Left ventricle myocardium superior (tissue), 1 donor: ENCODE measurements at regions not wholly inside any gene's neighbourhood (a gene's known extent, or its start where the extent isn't known, plus 50 kb on each side); places are given as distances from the start of the nearest gene placed in this dataset.

Source experiments
- ATAC-seq: fragments of 200-7000 bp; cut with Tn5 transposase; one replicate; pipeline ENCODE4 v1.9.1; 2020; ENCODE audit warnings: mild to moderate bottlenecking, moderate library complexity
- DNase-seq: peaks from one replicate; pipeline ENCODE4 v3.0.0-alpha.2; 2020
- intact Hi-C: fragments of 100-400 bp; cut with micrococcal nuclease; formaldehyde crosslinking; loops from one replicate; pipeline ENCODE4 v1.11.0; 2022
- donor health status: DM: no; HTN: yes; CAD: no; lungs with severe emphysema.

GRCh38 chr9:71249729-71250317, 128.4 kb upstream of the TRPM3 start:
- DNase-seq (no peak), ATAC-seq (peak; percentile 35)
- intact Hi-C loops = loop anchor here (5.0 to 10.0 kb wide), 2 partner anchors 325 to 608 kb away; no protein-coding TSS in a partner anchor

GRCh38 chr9:71245651-71246050, 124.2 kb upstream of the TRPM3 start:
- intact Hi-C loops = loop anchor here (5.0 to 10.0 kb wide), 2 partner anchors 321 to 603 kb away; no protein-coding TSS in a partner anchor
- ATAC-seq = no peak

GRCh38 chr9:71243951-71244350, 122.5 kb upstream of the TRPM3 start:
- ATAC-seq (no peak), DNase-seq (no peak)
- intact Hi-C loops = loop anchor here (10.0 kb wide), 1 partner anchor 319 kb away; no protein-coding TSS in a partner anchor

More at GRCh38 chr9:71245651-71246050, 124.2 kb upstream of the TRPM3 start:
- DNase-seq = no peak

GRCh38 chr9:71242081-71242480, 120.7 kb upstream of the TRPM3 start:
- DNase-seq (no peak), ATAC-seq (no peak)
- intact Hi-C loops = loop anchor here (10.0 kb wide), 1 partner anchor 317 kb away; no protein-coding TSS in a partner anchor

- no peak for ATAC-seq
- intact Hi-C loops = no loop called here
- no peak for DNase-seq
Measured at GRCh38 chr9:71237051-71237450, 115.6 kb upstream of the TRPM3 start.

GRCh38 chr9:71233646-71234045, 112.2 kb upstream of the TRPM3 start:
- no peak for DNase-seq
- intact Hi-C loops = no loop called here

GRCh38 chr9:71223953-71224538, 102.6 kb upstream of the TRPM3 start:
- intact Hi-C loops = no loop called here
- no peak for DNase-seq
- no peak for ATAC-seq

More at GRCh38 chr9:71233646-71234045, 112.2 kb upstream of the TRPM3 start:
- no peak for ATAC-seq

GRCh38 chr9:71218774-71219173, 97.4 kb upstream of the TRPM3 start:
- DNase-seq (no peak), ATAC-seq (no peak)
- intact Hi-C loops = no loop called here

GRCh38 chr9:71213633-71214032, 92.2 kb upstream of the TRPM3 start:
- DNase-seq (no peak), ATAC-seq (no peak)
- intact Hi-C loops = no loop called here

GRCh38 chr9:71210326-71210725, 88.9 kb upstream of the TRPM3 start:
- DNase-seq (no peak), ATAC-seq (no peak)
- intact Hi-C loops = no loop called here

- intact Hi-C loops = no loop called here
- ATAC-seq = no peak
- no peak for DNase-seq
Measured at GRCh38 chr9:71209890-71210289, 88.5 kb upstream of the TRPM3 start.

GRCh38 chr9:71202931-71203330, 81.5 kb upstream of the TRPM3 start:
- DNase-seq (no peak), ATAC-seq (no peak)
- intact Hi-C loops = no loop called here

- intact Hi-C loops = no loop called here
- ATAC-seq = no peak
- no peak for DNase-seq
Measured at GRCh38 chr9:71191708-71192107, 70.3 kb upstream of the TRPM3 start.

- no peak for ATAC-seq
Measured at GRCh38 chr9:71183251-71183650, 61.8 kb upstream of the TRPM3 start.

GRCh38 chr9:71179183-71179582, 57.8 kb upstream of the TRPM3 start:
- no peak for DNase-seq
- ATAC-seq = no peak
- intact Hi-C loops = no loop called here

More at GRCh38 chr9:71183251-71183650, 61.8 kb upstream of the TRPM3 start:
- intact Hi-C loops = no loop called here
- DNase-seq = no peak

GRCh38 chr9:71177901-71178300, 56.5 kb upstream of the TRPM3 start:
- no peak for ATAC-seq
- DNase-seq = no peak
- intact Hi-C loops = no loop called here

GRCh38 chr9:71171517-71171916, 50.1 kb upstream of the TRPM3 start:
- intact Hi-C loops = no loop called here
- ATAC-seq (no peak), DNase-seq (no peak)
